NT2/D1 (cell line): ENCODE measurements at regions not wholly inside any gene's neighbourhood (a gene's known extent, or its start where the extent isn't known, plus 50 kb on each side); places are given as distances from the start of the nearest gene placed in this dataset.
"Not testable (repeated sequence)": the region's sequence is repeated elsewhere in the genome, so short reads cannot be mapped to it uniquely, and the experiment has no call there.

Experiments used
- DNase-seq: peaks from one replicate; pipeline ENCODE4 v3.0.0-alpha.2; 2011; ENCODE audit warnings: low read depth, low spot score
- H3K27me3 ChIP-seq: 2 replicates; pipeline ENCODE4 v1.6.0; 2011; ENCODE audit warnings: mild to moderate bottlenecking; ENCODE audit not compliant: insufficient read length, insufficient read depth
- H3K36me3 ChIP-seq: 2 replicates; pipeline ENCODE4 v1.6.1; 2011; ENCODE audit warnings: mild to moderate bottlenecking, low read length, mixed read lengths; ENCODE audit not compliant: insufficient read depth, insufficient read length
- H3K4me1 ChIP-seq: 2 replicates; pipeline ENCODE4 v1.5.1; 2011; ENCODE audit not compliant: insufficient read depth, insufficient read length
- H3K4me3 ChIP-seq: 2 replicates; pipeline ENCODE4 v1.5.1; 2011; ENCODE audit warnings: low read depth; ENCODE audit not compliant: insufficient read length
- H3K9ac ChIP-seq: 2 replicates; pipeline ENCODE4 v1.6.0; 2011; ENCODE audit warnings: low read depth; ENCODE audit not compliant: insufficient read length
- H3K9me3 ChIP-seq: 2 replicates; pipeline ENCODE4 v1.5.1; 2011; ENCODE audit warnings: mild to moderate bottlenecking, low read length; ENCODE audit not compliant: insufficient read depth
- SUZ12 ChIP-seq: IDR thresholded peaks from 2 replicates; pipeline ENCODE4 v1.6.1; 2011; ENCODE audit not compliant: insufficient read length, insufficient read depth; ENCODE audit errors: extremely low read depth
- YY1 ChIP-seq: IDR thresholded peaks from 2 replicates; pipeline ENCODE4 v1.6.1; 2011; ENCODE audit not compliant: insufficient read length, insufficient read depth
- ZNF274 ChIP-seq: IDR thresholded peaks from 2 replicates; pipeline ENCODE4 v1.6.1; 2011; ENCODE audit warnings: mild to moderate bottlenecking, low read depth, low read length

DNA sequence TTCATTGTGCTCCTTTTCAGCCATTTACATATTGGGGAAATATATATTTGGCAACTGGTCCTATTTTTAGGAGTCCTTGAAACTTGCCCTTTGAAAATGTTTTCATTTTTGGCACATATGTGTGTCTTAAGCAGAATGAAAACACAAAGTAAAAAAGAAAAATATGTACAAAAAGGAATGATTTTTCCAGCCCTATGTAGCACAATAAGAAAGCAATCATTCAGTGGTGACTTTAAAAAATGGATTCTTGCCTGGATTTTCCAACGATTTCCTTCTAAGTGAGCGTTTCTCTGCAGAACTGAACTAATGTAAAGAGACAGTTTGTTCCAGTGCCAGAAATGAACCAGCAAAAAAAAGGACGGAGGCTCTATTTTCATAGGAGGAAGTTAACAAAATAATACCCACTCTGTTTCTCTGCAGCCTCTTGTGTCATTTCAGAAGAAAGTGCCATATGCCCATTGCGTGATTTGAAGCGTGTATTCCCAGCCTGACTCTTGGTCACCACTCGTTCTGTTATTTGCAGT, 340.1 kb downstream of the SETD4 start:
- H3K36me3 ChIP-seq: no peaks in the 10 kb centered on the region
- no peaks in the 10 kb centered on the region for H3K4me1 ChIP-seq
- no peak for DNase-seq
- peaks cover 7% of the 10 kb centered on the region for H3K27me3 ChIP-seq
- no peak overlapping the region for H3K4me3 ChIP-seq
- TF ChIP-seq YY1: no peak
- no peak for TF ChIP-seq SUZ12
- TF ChIP-seq ZNF274: no peak
- no peaks in the 10 kb centered on the region; the same call in 1 of the 2 replicates for H3K9me3 ChIP-seq
- no peak overlapping the region for H3K9ac ChIP-seq

DNA sequence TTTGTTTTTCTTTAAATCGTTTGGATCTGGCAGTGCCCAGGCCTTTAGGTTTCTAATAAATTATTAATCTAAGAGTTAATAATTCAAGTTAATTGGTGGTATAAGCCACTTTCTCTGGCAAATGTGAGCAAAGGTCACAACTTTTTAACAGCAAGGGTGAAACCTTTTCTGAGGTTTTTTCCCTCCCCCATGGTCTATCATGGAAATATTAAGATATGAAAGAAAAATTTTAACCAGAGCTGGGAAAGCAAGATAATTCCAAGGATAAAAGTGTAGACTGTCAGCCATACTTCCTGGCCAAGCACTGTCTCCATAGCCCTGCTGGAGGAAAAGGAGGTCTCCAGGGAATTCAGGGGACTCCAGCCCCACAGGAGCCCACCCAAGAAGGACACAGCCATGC, 341.2 kb downstream of the SETD4 start:
- no peaks in the 10 kb centered on the region for H3K4me1 ChIP-seq
- H3K9ac ChIP-seq: no peak overlapping the region
- H3K27me3 ChIP-seq: peaks cover 7% of the 10 kb centered on the region
- no peak for DNase-seq
- H3K4me3 ChIP-seq: no peak overlapping the region
- TF ChIP-seq SUZ12: no peak
- no peak for TF ChIP-seq ZNF274
- no peak for TF ChIP-seq YY1
- H3K9me3 ChIP-seq: no peaks in the 10 kb centered on the region
- H3K36me3 ChIP-seq: no peaks in the 10 kb centered on the region

DNA sequence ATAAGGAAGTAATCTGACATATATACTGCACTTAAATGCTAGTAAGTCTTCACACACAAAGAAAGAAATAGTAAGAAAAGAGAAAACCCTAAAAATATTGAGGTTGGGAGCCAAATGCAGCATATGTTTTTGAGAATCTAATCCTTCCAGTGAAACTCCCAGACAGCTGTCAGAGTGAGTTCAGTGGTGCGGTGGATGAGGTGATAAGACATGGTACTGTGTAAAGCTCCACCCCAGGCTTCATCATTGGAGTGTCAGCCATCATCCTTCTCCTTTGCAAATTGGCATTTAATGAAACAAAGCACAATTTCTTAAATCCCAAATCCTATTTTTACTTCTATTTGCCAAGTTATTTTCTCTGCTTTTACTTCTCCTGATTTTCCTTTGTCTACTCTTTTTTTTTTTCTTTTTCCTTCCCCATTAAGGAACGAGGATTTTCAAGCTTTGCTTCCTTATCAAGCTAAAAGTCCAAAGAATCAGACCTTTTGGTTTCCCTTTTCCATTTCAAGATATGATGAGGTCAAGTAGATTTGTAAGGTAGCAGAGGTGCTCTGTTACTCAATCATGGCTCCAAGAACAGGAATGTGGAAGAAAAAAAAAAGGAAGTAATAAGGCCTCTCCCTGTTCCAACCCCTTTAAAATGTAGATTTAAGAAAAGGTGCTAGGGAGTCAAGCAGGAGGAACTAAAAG, 343.3 kb downstream of the SETD4 start:
- no peak overlapping the region for H3K4me3 ChIP-seq
- peaks cover 7% of the 10 kb centered on the region for H3K27me3 ChIP-seq
- no peak overlapping the region for H3K9ac ChIP-seq
- no peaks in the 10 kb centered on the region for H3K36me3 ChIP-seq
- H3K4me1 ChIP-seq: no peaks in the 10 kb centered on the region
- DNase-seq: peak; percentile 36
- no peaks in the 10 kb centered on the region for H3K9me3 ChIP-seq
- TF ChIP-seq SUZ12: no peak
- TF ChIP-seq YY1: no peak
- TF ChIP-seq ZNF274: no peak

DNA sequence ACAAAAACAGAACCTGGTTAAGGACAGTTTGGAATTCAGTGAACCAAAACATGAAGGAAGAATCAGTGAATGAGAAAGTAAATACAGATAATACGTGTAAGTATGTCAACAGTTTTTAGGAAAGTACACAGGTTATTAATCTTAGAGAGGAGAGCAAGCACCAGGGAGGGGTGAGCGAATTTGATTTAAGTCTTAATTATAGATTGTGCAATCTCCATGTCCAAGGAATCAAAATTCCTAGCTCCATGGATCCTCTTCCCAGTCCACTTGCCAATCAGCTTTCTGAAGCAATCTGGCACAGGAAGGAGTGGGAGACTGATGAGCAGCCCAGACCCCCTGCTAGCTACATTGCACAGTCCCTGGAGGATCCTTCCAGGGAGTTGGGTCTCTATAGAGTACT, 346.4 kb downstream of the SETD4 start:
- DNase-seq: no peak
- H3K27me3 ChIP-seq: peaks cover 7% of the 10 kb centered on the region
- no peaks in the 10 kb centered on the region for H3K36me3 ChIP-seq
- H3K4me3 ChIP-seq: no peak overlapping the region
- no peaks in the 10 kb centered on the region for H3K9me3 ChIP-seq
- no peak overlapping the region for H3K9ac ChIP-seq
- TF ChIP-seq SUZ12 (no peak), YY1 (no peak), ZNF274 (no peak)
- H3K4me1 ChIP-seq: no peaks in the 10 kb centered on the region

DNA sequence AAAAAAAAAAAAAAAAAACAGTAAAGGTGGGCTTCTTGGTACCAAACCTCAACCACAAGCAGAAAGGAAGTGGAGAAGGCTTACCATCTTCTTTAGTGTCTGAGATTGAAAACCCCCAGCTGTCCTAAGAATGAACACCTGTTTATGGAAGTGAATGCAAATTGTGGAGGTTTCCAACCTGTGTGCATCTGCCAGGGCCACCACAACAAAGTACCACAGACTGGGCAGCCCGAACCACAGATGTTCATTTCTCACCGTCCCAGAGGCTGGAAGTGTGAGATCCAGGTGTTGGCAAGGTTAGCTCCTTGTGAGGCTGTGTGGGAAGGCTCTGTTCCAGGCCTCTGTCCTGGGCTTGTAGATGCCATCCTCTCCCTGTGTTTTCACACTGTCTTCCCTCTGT, 348.7 kb downstream of the SETD4 start:
- no peak for DNase-seq
- H3K9me3 ChIP-seq: no peaks in the 10 kb centered on the region
- no peaks in the 10 kb centered on the region for H3K36me3 ChIP-seq
- TF ChIP-seq YY1 (no peak), SUZ12 (no peak), ZNF274 (no peak)
- no peak overlapping the region for H3K9ac ChIP-seq
- peaks cover 7% of the 10 kb centered on the region for H3K27me3 ChIP-seq
- H3K4me3 ChIP-seq: no peak overlapping the region
- H3K4me1 ChIP-seq: no peaks in the 10 kb centered on the region

DNA sequence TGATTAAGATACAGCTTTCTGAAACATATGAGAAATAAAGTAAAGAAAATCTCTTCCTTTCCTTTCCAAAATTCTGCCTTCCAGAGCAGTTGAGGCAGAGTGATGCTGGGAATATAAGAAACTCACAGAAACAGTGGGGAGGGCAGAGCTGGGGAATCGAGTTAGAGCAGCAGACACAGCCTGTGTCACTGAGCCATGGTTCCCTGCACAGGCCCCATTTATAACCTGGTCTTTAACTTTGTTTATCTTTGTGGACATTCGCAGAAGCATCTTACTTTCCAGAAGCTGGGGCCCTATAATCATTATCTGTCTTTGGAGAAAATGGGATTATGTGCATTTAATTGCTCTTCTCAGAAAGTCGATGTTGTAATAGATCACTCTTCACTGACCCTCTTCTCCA, 349.1 kb downstream of the SETD4 start:
- no peak overlapping the region for H3K4me3 ChIP-seq
- peaks cover 7% of the 10 kb centered on the region for H3K27me3 ChIP-seq
- no peaks in the 10 kb centered on the region for H3K36me3 ChIP-seq
- DNase-seq: no peak
- no peaks in the 10 kb centered on the region for H3K4me1 ChIP-seq
- no peaks in the 10 kb centered on the region for H3K9me3 ChIP-seq
- TF ChIP-seq SUZ12: no peak
- TF ChIP-seq ZNF274: no peak
- TF ChIP-seq YY1: no peak
- H3K9ac ChIP-seq: no peak overlapping the region

DNA sequence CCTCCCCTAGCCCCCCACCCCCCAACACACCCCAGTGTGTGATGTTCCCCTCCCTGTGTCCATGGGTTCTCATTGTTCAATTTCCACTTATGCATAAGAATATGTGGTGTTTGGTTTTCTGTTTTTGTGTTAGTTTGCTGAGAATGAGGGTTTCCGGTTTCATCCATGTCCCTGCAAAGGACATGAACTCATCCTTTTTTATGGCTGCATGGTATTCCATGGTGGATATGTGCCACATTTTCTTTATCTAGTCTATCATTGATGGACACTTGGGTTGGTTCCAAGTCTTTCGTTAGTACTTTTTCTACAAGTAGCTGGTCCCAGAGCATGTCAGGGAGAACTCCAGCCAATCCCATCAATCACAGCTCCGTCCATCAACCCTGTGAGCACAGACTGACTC, 350.3 kb downstream of the SETD4 start:
- H3K27me3 ChIP-seq, H3K4me1 ChIP-seq, H3K4me3 ChIP-seq, H3K9ac ChIP-seq, DNase-seq, H3K9me3 ChIP-seq, H3K36me3 ChIP-seq: not testable (repeated sequence)

DNA sequence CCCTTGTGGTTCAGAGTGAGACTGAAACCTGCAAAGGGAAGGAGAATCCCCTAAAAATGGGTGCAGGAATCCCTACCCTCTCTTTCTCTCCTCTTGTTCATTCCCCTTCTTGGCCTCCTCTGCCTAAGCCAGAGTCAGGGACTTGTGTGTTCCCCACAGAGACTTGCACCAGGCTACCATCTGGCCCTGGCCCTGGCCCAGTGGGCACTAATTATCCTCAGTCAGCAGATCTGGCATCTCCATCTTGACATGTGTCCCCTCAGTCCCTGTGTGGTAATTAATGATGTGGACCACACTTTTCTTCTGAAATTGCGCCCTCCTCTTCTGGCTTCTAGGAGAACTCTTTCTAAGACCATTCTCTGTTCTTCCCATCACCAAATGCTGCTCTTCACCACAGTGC, 354.4 kb downstream of the SETD4 start:
- H3K9me3 ChIP-seq: no peaks in the 10 kb centered on the region
- no peaks in the 10 kb centered on the region for H3K4me1 ChIP-seq
- peaks cover 3% of the 10 kb centered on the region for H3K27me3 ChIP-seq
- H3K4me3 ChIP-seq: no peak overlapping the region
- no peak overlapping the region for H3K9ac ChIP-seq
- no peaks in the 10 kb centered on the region for H3K36me3 ChIP-seq
- no peak for DNase-seq
- TF ChIP-seq SUZ12 (no peak), YY1 (no peak), ZNF274 (no peak)
